NCI-H446 treated with DMSO at 0.1 percent for 48 hours (cell line): ENCODE measurements at regions not wholly inside any gene's neighbourhood (a gene's known extent, or its start where the extent isn't known, plus 50 kb on each side); places are given as distances from the start of the nearest gene placed in this dataset.
"Not testable (repeated sequence)": the region's sequence is repeated elsewhere in the genome, so short reads cannot be mapped to it uniquely, and the experiment has no call there.

Experiments used
- DNase-seq: peaks from one replicate; lab custom pipeline; 2025; lab: John Stamatoyannopoulos, UW

DNA sequence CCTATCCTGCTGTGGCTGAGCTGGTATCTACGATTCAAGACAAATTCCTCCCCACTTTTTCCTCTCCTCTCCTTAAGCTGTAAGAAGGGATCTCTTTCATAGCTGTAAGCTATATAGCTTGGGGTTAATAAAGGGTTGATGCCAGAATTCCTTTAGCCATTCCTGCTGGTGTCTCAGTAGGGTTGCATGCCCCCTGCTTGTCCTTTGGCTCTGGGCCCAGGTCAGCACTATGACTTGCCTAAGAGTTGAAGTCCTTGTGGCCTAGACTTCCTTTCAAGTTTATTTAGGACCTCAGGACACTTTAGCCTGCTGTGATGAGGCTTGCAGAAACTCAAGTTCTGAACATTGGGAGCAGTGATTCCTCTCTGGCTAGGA lies 270.0 kb downstream of the AMY1C start:
- DNase-seq, result no peak

- no peak for DNase-seq
Measured at GRCh38 chr1:104028416-104029035, 278.8 kb downstream of the AMY1C start.

DNA sequence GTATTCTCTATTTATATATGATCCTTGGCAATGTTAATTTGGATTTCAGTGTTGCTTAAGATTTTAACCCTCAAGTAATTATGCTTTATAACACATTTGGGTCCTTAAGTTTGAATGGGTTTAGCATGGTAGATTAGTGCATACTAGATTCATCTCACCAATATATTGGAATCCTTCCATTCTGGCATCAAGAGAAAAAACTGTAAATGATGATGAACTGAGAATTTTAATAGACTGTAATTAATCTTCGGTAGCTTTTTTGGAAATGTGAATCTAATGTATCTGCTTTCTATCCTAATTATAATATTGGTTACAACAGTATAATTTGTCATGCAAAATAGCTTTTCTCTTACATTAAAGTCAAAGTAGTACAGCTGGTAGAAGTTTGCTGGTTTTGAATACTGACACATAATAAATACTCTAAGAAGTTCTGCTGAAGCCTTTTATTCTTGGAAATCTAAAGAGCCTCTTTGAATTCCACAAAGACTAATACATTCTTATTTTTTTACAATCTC lies 279.8 kb downstream of the AMY1C start:
- no peak for DNase-seq

- DNase-seq, result no peak
Measured at GRCh38 chr1:104056786-104057185, 307.1 kb downstream of the AMY1C start.

GRCh38 chr1:104057219-104057898 lies 307.7 kb downstream of the AMY1C start:
- not testable (repeated sequence) for DNase-seq

- DNase-seq, result not testable (repeated sequence)
Measured at GRCh38 chr1:104061637-104062036, 311.9 kb downstream of the AMY1C start.

DNA sequence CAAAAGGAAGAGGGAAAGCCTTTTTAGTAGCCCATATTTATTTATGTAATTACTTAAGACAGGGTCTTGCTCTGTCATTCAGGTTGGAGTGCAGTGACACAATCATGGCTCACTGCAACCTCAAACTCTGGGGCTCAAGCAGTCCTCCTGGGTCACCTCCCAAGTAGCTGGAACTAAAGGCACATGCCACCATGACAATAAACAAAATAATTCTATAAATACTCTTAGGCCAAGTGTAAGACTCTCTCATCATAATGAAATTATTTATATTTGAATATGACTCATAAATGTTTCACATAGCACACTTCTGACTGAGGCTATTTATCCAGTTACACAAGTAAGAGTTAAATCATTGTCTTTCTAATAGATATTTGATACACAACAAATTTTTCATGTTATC lies 314.7 kb downstream of the AMY1C start:
- no peak for DNase-seq

- DNase-seq, result no peak
Measured at GRCh38 chr1:104072915-104073371, 323.2 kb downstream of the AMY1C start.

DNA sequence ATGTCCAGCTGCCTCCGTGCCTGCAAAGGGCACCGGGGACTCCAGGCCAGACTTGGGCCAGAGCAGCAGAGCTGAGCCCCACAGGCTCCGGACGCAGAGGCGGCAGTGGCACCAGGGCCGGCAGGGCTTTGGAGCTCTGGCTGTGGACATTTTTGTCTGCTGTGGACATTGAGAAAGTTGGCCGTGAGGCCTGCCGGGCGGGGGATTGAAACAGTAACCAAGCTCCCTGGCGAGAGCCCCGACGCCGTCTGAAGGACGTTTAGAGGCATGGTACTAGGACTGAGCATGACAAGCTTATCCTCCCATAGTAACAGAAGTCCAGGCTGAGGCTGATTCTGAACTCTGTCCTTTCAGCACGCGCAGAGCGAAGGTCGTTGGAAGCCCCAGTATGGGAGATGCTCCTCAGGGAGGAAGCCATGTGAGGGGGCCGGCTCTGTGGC lies 323.8 kb downstream of the AMY1C start:
- DNase-seq, result no peak

- no peak for DNase-seq
Measured at GRCh38 chr1:104082221-104082620, 332.5 kb downstream of the AMY1C start.

DNA sequence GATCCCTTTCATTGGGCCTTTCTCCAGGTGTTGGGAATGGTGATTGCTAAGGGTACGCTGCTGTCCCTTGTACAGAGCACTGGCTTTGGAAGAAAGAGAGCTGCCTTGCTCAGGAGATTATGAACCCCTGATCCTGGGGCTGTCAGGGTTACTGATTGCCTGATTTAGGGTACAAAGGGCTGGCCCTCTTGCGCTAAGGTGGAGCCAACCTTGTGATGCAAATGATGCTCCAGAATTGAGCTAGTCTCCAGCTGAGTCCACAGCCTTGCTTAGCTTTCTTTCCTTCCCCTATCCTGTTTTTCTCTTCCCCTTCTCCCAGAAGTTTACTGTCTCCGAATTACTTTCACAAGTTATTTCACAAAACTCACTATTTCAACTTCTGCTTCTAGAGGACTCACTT lies 334.7 kb downstream of the AMY1C start:
- no peak for DNase-seq

DNA sequence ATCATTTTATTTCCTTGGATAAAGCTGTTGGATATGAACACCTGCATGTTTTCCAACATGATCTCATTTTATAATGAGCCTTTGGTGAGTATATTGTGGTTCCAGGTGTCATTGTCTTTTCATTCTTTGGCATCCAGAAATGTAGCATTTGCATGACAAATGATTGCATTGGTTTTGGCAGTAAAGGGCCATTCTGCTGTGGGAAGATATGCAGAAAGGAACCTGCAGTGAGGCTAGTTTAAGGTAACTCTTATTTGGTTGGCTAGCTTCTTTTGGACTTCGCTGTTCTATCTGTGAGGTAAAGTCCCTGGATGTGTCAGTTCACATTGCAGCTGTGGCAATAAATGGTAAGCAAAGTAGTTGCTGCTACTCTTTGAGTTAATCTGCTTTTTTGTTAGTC lies 343.0 kb downstream of the AMY1C start:
- no peak for DNase-seq

DNA sequence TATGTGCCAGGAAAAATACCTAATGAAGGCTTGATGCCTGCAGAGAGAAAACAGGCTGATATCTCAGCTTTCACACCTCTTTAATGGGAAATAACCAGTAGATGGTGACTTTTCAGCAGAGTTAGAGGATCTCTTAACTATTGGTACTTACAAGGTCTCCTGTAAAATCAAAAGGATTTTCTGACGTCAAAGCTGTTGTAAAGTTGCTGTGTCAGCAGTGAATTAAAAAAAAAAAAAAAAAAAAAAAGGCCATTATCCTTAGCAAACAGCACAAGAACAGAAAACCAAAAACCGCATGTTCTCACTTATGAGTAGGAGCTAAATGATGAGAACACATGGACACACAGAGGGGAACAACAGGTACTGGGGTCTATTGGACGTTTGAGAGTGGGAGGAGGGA lies 349.1 kb downstream of the AMY1C start:
- DNase-seq, result no peak

- no peak for DNase-seq
Measured at GRCh38 chr1:104100115-104100514, 350.4 kb downstream of the AMY1C start.

DNA sequence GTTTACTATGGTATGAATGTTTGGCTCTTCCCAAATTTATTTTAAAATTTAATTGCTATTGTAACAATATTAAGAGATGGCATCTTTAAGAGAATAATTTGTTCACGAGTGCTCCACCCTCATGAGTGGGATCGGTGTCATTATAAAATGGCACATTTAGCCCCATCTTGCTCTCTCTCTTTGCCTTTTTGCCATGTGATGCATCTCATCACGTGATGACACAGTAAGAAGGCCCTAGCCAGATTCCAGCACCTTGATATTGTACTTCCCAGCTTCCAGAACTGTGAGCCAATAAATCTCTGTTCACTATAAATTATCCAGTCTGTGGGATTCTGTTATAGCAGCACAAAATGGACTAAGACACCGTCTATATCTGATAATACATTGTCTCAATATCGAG lies 355.8 kb downstream of the AMY1C start:
- DNase-seq, result no peak

DNA sequence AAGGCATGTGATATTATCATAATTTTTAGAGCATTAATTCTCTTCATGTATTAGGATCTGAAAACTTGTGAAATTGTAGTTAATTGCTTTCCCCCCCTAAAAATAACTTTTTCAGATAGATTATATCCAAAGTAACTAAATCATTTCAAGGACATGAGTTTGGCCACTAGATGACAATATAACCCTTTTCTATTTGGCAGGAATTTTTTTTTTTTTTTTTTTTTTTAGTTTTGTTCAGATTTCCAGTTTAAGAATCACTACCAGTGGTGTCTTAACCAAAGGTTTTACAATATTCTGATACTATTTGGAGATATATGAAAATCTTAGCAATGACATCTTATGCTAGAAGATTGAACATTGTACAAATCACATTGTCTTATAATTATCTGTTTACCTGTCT lies 370.8 kb downstream of the AMY1C start:
- no peak for DNase-seq

DNA sequence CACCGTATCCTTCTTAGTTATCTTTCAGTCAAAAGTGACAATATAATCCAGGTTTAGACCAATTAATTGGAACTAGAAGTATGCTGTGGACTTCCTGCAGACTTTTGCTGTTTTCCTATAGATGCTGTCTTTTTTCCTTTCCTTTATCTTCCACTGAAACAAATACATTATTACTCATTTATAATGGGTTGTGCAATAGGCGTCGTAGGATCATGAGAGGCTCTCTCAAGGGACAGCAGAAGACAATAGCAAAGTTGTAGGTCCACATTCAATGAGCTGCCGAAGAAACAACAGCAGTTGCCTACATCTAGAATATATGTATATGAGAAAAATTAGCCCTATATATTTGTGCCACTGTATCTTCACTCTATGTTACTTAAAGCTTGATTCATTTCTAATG lies 371.6 kb downstream of the AMY1C start:
- DNase-seq, result no peak

- no peak for DNase-seq
Measured at GRCh38 chr1:104125266-104125665, 375.6 kb downstream of the AMY1C start.

- DNase-seq, result no peak
Measured at GRCh38 chr1:104125970-104126369, 376.3 kb downstream of the AMY1C start.

- peak; percentile 62 for DNase-seq
Measured at GRCh38 chr1:104132382-104132973, 382.8 kb downstream of the AMY1C start.

- DNase-seq, result not testable (repeated sequence)
Measured at GRCh38 chr1:104135036-104135435, 385.3 kb downstream of the AMY1C start.

DNA sequence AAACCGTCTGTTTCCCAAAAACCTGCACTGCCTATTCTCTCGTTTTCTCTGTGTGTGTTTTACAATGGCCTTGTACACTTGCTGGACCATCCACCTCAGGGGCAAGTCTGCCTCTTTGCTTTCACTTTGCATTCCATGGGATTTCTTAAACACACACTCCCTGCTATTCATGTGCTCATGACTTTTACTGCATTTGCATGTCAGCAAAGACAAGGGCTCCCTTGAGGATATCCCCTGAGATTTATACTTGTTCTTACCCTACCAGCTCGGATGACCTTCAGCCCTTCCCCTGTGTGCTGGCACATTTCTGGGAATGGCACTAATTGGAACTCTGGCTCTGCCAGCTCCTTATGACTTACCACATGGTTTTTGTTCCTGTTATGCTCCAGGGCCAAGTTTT lies 386.9 kb downstream of the AMY1C start:
- no peak for DNase-seq

DNA sequence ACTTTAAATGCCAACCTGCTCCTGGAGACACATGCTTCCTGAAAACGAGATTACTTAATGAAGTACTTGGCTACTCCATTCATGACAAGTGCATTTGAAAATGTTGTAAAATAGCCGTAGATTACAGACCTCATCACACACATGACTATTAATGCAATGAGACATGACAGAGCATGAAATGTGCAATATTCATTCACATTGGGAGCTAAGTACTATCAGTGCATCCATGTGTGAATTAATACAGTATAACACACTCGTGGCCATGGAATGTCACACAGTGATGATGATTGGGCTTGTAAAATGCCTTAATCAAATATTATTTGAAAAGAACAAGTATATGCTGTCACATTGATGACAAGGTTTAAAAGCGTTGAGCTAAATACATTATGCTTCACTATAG lies 407.0 kb downstream of the AMY1C start:
- DNase-seq, result no peak
